CD4-positive, alpha-beta T cell treated with Interferon alpha-2 for 1 hour (primary cell): ENCODE measurements at regions not wholly inside any gene's neighbourhood (a gene's known extent, or its start where the extent isn't known, plus 50 kb on each side); places are given as distances from the start of the nearest gene placed in this dataset.
"Not testable (repeated sequence)": the region's sequence is repeated elsewhere in the genome, so short reads cannot be mapped to it uniquely, and the experiment has no call there.

Source experiments
- DNase-seq, 2 donors: peaks; one replicate each; pipeline ENCODE4 v3.0.0-alpha.2; 2020 to 2022

DNA sequence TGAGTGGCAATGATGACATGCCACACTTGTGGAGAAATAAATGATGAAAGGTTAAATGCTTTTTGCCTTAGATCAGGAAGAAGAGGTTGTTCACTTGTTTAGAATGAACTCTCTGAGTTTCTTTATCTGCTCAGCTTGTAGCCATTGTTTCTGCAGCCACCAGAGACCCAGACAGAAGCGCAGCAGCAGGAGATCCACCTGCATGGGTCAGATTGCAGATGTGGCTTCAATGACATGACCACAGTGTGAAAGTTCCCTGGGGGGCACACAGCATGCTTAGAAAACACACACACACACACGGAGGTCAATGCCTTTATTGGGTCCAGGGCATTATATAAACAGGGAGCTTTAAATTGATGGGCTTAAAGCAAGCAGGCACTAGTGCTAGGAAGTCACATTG lies 129.0 kb upstream of the ZNF658 start:
- not testable (repeated sequence) for DNase-seq

DNA sequence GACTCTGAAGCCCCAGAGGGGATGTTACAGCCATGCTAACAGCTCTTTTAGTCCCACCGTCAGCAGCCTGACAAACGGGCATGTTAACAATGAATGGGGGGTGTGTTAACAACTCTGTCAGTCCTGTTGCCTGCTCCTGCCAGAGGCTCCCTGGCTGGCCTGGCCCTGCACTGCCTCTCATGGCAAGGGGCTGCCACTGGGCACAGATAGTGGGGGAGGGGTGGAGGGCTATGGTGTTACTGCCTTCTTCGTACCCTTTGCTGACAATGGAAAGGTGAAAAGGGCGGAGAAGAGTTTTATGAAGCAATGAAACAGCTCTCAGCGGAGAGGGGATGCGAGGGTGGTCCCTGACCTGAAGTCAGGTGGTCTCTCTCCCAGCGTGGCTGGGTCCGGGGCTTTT lies 125.9 kb upstream of the ZNF658 start:
- not testable (repeated sequence) for DNase-seq

DNA sequence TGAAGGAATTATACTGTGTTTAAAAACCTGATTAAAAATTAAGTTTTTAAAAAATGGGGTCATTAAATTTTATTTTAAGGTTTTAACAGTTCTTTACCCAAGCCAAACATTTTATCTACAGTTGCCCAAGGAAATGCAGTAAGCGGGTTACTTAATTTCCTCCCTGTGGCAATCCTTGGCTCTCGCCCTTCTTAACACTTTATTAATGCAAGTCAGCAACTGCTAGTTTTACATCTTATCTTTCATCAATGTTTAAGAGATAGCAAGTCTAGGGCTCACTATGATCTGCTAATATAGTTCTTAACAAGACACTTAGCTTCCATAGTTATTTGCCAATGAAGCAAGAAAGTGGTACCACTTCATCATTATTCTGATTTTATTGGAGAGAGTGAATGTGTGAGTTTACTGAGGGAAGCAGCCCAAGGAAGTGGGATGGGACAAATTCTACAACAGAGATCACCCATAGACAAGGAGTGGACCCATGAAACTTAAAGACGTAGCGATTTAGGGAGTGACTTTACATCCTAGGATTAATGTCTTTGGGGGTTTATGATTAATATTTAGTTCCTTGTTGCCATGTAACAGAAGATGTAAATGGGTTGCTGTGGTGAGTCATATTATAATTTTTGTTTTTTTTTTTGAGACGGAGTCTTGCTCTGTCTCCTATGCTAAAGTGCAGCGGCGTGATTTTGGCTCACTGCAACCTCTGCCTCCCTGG lies 120.4 kb upstream of the ZNF658 start:
- DNase-seq, result not testable (repeated sequence)

DNA sequence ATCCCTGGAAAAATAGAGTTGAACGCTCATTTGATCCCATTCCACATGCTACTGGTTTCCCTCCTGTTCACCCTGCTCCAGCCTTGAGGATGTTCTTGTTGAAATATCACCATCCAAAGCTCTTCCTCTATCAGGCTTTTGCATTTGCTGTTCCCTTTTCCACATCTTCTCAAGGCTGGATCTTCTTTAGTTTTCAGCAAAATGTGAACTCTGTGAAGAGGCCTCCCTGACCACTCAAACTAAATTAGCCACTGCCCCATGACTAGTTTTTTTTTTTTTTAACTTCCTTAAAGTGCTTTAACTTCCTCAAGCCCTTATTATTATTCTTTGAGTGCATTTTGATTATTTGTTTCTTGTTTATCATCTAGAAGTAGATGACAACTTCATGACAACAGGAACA lies 119.3 kb upstream of the ZNF658 start:
- DNase-seq, result not testable (repeated sequence)

DNA sequence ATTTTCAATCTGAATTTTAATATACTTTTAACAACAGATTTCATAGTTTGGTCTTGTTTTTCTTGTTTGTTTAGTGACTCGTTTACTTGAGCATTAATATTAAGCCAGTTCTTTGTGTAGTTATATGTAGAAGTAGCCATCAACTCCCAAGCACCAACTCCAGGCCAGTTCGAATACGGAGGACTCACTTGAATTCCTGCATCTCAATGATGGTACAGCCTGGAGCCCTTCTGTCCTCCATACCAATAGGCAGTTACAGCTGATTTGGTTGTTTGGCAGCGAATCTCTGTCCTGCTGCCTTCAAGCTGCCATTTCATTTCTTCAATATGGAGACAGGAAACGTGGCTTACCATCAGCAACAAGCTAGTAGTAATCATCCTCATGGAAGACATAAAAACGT lies 118.5 kb upstream of the ZNF658 start:
- DNase-seq, result not testable (repeated sequence)

DNA sequence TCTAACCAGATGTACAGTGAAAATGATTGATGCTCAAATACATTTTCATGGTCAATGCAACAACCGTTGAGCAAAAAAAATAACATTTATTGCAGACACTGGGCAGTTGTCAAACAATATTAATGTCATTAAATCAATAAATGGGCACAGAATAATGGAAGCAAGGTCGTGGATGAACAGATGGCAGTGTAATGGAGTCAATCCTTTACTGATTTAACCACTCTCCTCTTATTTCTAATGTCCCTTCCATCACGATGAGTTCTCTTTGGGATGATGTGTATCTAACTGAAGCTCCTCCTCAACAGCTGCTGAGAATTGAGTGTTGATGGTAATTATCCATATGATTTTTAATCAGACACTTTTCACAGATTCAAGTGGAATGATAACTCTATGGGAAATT lies 114.9 kb upstream of the ZNF658 start:
- DNase-seq, result not testable (repeated sequence)

DNA sequence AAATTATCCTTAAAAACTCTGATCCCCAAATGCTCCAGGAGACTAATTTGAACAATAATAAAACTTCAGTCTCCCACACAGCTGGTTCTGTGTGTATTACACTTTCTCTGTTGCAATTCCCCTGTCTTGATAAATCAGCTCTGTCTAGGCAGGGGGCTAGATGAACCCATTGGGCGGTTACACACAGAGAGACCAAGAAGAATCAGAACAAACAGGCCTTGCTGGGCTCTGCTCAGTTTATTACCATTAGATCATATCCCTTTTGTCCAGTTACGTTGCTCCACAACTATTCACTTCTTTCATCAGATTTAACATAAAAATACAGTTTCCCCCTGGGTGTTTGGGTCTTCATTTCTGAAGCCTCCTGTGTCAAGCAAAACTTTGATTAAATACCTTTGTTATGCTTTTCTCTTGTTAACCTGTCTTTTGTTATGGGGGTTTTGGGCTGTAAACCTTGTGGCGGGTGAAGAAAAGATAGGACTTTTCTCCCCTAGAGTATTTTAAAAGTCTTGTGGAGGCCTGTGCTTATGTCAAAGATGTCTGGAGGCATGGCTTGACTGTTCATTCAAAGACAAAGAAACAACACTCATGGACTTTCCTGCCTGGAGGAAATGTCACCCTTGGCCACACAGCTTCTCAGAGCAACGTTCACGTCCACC lies 109.3 kb upstream of the ZNF658 start:
- not testable (repeated sequence) for DNase-seq

DNA sequence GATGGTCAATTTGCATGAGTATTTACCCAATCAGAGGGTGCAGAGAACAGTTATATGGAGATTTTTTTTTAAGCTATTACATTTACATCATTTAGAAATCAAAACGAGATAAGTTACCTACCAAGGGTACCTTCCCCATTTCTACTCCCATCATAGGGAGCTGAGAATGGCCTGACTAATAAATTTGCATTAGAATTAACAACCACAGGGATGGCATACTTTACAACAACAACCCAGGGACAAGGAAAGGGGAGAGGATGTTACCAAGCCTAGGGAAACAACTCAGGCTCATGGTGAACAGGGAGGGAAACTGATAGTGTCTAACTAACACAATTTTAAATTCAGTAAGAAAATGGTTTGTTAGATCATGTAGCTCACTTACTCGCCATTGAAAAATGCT lies 105.8 kb upstream of the ZNF658 start:
- not testable (repeated sequence) for DNase-seq

DNA sequence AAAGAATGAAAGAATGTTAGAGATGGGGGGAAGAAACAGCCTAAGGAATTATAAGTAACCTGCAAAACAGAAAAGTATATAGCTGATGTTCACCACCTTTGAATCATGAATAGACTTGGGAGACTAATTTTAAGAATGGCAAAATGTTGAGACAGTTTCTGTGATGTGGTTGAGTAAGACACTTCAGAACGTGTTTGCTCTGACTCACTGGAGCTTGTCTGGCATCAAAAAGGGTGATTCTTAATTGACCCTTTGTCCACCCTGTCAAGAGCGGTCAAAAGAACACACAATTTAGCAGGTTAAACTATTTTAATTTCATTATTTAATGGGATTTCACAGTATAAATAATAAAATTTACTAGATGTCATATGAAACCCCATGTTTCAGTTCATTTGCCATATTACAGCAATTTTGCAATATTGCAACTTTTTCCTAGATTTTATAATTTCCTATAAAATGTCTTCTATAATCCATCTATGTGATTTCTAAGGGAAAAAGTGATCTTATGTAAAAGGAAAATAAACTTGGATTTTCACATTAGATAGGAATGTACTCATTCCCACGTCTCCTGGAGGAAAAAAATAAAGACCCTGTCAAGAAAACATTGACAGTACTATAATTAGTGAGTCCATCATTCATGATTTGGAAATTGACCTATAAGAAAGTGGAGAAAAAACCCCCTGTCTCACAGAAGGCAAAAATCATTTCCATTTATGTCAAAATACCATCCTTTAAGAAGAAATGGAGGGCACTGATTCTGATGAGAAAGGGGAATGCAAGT lies 104.6 kb upstream of the ZNF658 start:
- not testable (repeated sequence) for DNase-seq

DNA sequence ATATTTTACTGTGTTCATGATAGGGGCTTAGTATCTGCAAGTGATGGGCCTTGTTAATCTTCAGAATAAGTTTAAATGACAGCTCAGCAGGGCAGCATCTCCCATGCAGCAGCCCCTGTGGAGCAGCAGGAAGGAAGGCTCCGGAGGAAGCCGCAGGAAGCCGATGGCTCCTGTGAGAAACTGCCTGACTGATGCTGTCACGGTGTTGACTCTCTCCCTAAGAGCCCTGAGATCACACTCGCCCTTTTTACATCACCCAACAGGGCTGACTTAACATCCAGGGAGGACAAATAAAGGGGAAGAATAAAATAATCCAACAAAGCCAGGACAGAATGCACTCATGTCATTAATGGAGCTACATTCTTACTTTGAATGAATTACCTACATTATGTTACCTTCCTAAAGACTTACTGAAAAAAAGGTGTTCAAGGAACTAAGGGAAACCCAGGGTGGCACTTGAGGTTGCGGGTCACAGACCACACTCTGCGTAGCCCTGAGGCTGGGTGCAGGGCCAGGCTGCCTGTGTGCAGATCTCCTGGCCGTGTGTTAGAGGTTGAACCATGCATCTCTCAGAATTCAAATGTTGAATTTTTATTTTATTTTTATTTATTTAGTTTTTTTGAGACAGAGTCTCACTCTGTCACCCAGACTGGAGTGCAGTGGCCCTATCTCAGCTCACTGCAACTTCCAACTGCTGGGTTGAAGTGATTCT lies 102.5 kb upstream of the ZNF658 start:
- not testable (repeated sequence) for DNase-seq

DNA sequence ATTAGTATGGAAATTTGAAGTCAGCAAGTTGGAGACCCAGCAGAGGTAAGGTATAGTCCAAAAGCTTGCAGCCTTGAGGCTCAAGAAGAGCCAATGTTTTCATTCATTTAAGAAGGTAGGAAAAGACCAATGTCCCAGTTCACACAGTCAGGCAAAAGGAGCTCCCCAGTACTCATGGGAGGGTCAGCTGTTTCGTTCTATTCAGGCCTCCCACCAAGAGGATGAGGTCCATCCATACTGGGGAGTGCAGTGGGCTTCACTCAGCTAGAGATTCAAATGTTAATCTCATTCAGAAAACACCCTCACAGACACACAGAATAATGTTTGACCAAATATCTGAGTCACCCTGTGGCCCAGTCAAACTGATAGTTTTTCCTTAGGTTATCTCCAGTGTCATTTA lies 96.9 kb upstream of the ZNF658 start:
- not testable (repeated sequence) for DNase-seq

DNA sequence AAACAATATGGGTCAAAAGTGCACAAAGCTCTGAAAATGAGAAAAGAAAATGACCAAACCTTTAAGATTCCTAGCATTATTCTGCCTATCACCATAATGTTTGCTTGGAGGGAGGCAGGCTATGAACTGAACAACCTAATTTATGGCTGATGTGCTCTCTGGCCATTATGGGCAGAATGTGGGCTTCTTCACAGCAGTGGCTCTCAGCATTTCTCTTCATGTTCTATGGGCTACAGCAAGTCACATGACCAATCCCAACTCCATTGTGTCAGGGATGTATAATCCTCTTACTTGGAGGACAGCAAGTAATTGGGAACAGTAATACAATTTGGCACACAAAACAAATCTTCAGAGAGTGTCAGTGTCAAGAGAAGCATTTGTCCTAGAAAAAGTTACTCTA lies 90.3 kb upstream of the ZNF658 start:
- not testable (repeated sequence) for DNase-seq

DNA sequence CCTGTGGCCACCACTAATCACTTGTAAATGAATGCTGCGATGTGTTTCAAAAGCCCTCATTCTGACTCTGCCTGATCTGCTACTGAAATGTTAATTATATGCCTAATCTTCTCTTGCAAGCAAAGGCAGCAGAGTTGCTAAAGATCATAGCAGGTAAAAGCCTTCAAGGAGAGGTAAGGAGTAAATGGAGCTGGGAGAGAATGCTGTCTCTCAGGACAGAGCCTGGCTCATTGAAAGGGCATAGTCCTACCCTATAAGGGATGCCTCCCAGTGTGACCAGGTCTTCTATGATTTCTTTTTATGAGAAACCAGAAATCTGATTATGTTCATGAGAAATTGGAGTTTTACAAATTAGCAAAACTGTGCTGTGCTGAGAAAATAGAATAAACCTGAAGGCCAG lies 88.2 kb upstream of the ZNF658 start:
- not testable (repeated sequence) for DNase-seq

DNA sequence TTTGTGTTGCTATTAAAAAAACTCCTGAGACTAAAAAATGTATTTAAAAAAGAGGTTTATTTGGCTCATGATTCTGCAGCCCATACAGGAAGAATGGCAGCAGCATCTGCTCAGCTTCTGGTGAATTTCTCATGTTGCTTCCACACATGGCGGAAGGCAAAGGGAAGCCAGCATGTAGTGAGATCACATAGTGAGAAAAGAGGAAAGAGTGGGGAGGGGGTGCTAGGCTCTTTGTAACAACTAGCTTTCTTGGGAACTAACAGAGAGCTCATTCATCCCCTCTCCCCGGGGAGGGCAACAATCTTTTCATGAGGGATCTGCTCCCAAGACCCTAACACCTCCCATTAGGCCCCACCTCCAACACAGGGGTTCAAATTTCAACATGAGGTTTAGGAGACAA lies 87.6 kb upstream of the ZNF658 start:
- DNase-seq, result not testable (repeated sequence)

DNA sequence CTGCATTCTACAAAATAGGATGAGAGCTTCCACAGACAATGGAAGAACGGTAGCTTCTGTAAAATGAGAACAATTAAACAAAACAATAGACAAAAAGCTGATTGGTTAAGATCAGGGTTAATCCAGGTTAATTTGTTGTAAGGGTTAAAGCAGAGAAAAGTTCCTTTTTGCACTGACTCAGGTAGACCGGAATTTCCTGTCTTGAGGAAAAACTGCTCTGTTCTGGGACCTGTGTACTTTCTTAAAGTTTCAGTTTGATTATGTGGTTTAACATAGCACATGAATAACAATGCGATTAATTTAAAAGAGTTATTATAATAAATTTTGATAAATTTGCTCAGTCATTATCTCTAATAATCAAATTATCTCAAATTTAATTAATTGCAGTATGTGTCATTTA lies 86.5 kb upstream of the ZNF658 start:
- DNase-seq, result not testable (repeated sequence)

DNA sequence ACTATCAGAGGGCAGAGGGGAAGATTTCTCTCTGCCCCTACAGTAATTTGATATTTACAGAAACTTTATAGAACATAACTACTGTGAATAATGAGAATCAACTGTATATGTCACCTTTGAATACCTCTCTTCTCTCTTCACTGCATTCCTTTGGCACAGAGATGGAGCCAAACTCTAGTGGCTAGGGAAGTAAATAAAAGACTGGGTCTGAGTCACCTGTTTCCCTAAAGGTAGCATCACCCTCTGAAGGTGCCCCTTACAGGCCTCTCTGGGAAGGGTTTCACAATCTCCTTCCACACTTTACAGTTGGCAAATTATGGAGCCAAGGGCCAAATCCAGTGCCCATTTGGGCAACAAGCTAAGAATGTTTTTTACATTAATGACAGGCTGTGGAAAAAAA lies 81.0 kb upstream of the ZNF658 start:
- DNase-seq, result not testable (repeated sequence)

DNA sequence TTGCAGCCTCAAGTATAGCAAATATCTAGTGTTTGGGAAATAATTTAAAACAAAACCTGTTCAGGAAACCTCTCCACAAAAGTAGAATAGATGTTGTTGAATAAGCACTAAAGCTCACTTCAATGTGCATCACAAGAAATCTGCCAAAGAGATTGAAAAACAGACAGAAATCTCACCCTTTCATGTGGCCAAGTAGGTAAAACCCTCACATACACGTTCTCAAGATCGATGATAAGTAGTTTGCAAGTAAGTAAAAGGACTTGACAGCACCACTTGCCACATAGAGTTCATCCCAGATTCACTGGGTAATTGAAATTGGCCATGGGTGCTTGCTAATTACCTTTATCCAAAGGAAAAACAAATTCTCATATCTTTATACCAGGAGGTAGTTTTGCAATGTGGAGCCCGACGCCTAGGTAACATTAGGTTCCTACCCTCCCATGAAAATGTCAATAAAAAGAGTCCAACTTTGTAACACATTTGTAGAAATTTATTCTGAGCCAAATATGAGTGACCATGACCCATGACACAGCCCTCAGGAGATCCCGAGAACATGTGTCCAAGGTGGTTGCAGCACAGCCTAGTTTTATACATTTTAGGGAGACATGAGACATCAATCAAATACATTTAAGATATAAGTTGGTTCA lies 80.4 kb upstream of the ZNF658 start:
- not testable (repeated sequence) for DNase-seq

DNA sequence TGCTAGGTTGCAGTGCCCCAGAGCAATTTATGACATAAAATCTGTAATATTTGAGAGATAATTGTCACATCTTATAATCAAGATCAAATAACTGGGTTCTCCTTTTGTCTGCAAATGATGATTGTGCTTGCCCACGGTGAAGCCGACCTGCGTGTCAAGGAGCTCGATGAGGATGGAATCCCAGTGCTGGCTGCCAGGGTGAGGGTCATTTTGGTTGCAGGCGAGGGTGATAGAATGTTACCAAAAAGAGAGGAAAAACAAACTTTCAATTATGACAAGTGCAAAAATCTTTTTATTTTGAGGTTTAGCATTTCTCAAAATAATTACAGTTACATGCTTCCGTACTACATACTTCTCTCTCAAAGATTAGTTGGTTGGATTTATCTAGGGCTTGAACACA lies 76.4 kb upstream of the ZNF658 start:
- not testable (repeated sequence) for DNase-seq

DNA sequence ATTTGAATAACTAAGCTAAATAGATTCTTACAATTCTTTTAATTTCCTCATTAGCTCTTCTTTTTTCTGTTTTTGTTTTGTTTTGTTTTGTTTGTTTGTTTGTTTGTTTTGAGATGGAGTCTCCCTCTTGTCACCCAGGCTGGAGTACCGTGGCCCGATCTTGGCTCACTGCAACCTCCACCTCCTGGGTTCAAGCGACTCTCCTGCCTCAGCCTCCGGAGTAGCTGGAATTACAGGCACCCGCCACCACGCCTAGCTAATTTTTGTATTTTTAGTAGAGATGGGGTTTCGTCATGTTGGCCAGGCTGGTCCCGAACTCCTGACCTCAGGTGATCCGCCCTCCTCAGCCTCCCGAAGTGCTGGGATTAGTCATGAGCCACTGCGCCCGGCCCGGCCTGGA lies 70.7 kb upstream of the ZNF658 start:
- DNase-seq, result not testable (repeated sequence)

DNA sequence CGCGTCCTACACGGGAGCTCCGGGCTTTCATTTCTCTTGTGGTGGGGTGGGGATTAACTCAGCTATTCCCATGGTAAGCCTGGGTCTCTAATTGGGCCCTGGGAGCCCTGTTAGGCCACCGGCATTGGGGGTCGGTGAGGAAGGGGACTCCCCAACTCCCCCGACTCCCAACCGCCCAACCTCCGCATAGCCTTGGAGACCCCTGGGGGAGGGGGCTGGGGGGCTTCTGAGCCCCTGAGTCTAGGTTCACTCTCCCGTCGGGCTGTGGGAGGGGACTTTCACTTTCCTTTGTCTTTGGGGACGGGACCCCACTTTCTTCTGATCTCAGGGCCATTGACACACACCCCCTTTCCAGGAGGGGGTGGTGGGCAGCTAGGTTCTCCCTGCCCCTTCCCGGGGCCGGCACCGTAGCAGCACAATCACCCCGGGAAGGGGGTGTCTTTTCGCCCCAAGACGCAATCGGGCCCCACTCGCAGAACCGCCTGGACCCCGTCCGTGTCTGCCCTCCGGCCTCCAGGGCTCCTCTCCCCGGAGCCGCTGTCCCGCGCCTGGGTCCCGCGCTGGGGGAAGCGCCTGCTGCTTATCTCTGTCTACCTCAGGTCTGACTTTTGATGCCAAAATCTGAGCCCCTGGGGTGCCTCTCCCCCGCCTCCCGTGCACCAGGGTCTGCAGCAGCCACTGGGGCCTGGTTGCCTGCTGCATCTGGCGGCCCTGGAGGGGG lies 69.6 kb upstream of the ZNF658 start:
- DNase-seq, result not testable (repeated sequence)

DNA sequence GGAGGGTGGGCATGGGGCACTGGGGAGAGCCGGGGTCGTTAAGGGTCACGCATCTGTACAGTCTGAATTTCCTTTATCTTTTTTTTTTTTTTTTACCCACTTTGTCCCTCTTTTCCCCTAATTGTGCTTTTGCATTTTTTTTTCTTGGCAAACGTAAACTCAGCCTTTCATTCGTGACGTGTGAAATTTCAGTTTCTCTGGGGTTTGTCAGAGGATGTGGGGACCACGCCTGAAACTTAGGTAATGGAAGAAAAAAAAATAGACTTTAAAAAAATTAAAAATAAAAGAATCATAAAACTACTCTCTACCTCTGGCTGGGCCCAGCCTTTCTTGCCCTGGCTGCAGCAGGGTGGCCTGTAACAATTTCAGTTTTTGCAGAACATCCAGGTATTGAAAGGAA lies 68.3 kb upstream of the ZNF658 start:
- DNase-seq, result not testable (repeated sequence)
